H1 (cell line): ENCODE measurements at regions not wholly inside any gene's neighbourhood (a gene's known extent, or its start where the extent isn't known, plus 50 kb on each side); places are given as distances from the start of the nearest gene placed in this dataset.

Experiments
- CTCF ChIP-seq, 3 experiments: IDR thresholded peaks; 1 replicate in 2 of 3; 2 replicates in 1 of 3; pipeline versions ENCODE4 v1.5.1 to v1.6.1; 2011; ENCODE audit warnings: low read length in 3 of 3, mild to moderate bottlenecking in 3 of 3, inconsistent platforms in 2 of 3, low read depth in 1 of 3, moderate library complexity in 1 of 3; ENCODE audit not compliant: insufficient read depth in 1 of 3; ENCODE audit errors: control extremely low read depth in 1 of 3
- EGR1 ChIP-seq: IDR thresholded peaks from 2 replicates; pipeline ENCODE4 v1.6.1; 2011; ENCODE audit warnings: low read depth, low read length, borderline replicate concordance
- EZH2 ChIP-seq: fragments of 200-600 bp; sonication (generic); IDR thresholded peaks from 2 replicates; pipeline ENCODE4 v1.7.1; 2012; ENCODE audit warnings: low read depth, mild to moderate bottlenecking, moderate library complexity, low read length, inconsistent platforms; ENCODE audit not compliant: severe bottlenecking
- JUN ChIP-seq: IDR thresholded peaks from 2 replicates; pipeline ENCODE4 v1.6.1; 2011; ENCODE audit warnings: low read depth, mild to moderate bottlenecking, improper control_type of control experiment, low read length
- JUND ChIP-seq: IDR thresholded peaks from 2 replicates; pipeline ENCODE4 v1.6.1; 2011; ENCODE audit warnings: mild to moderate bottlenecking, improper control_type of control experiment, low read length
- POLR2AphosphoS5 ChIP-seq: IDR thresholded peaks from 2 replicates; pipeline ENCODE4 v1.6.1; 2011; ENCODE audit warnings: low read depth, low read length
- RAD21 ChIP-seq, 2 experiments: IDR thresholded peaks in 1 of 2; conservative IDR thresholded peaks in 1 of 2; 2 replicates each; pipeline ENCODE4 v1.6.1; 2011; ENCODE audit warnings: low read depth in 2 of 2, low read length in 2 of 2, improper control_type of control experiment in 1 of 2, inconsistent platforms in 1 of 2, mild to moderate bottlenecking in 1 of 2, moderate library complexity in 1 of 2
- TF ChIP-seq, protein P1 (sequence below): IDR thresholded peaks from 2 replicates; pipeline ENCODE4 v1.6.1; 2011; ENCODE audit warnings: low read depth, mild to moderate bottlenecking, low read length; ENCODE audit not compliant: insufficient read depth

GRCh38 chr1:227417756-227418480, 99.6 kb upstream of the CDC42BPA start:
- TF ChIP-seq EZH2 (no peak), CTCF (IDR thresholded peaks at IDR 0.05; ENCODE audit: control extremely low read depth in 1 of 3, insufficient read depth in 1 of 3, low read depth in 1 of 3, low read length in 3 of 3) (no peak), JUND (no peak), EGR1 (no peak), JUN (no peak), RAD21 (IDR thresholded peaks at IDR 0.05 in 1 of 2, conservative IDR thresholded peaks at IDR 0.05 in 1 of 2; ENCODE audit: low read depth in 2 of 2, low read length in 2 of 2) (no peak), POLR2AphosphoS5 (no peak)
- TF ChIP-seq, protein P1, sequence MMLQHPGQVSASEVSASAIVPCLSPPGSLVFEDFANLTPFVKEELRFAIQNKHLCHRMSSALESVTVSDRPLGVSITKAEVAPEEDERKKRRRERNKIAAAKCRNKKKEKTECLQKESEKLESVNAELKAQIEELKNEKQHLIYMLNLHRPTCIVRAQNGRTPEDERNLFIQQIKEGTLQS: no peak
